H9 (cell line): ENCODE measurements at regions not wholly inside any gene's neighbourhood (a gene's known extent, or its start where the extent isn't known, plus 50 kb on each side); places are given as distances from the start of the nearest gene placed in this dataset.
A peak's percentile ranks its signal among the peaks of the same experiment; 100 is the strongest.

Source experiments
- DNase-seq: peaks from one replicate; pipeline ENCODE4 v3.0.0-alpha.2; 2017
- H2AFZ ChIP-seq: one replicate; pipeline ENCODE4 v1.6.1; 2013; ENCODE audit warnings: mild to moderate bottlenecking, low read length, control low read depth, moderate library complexity
- H2AK5ac ChIP-seq: 2 replicates; pipeline ENCODE4 v1.6.1; 2013; ENCODE audit warnings: low read length, control low read depth, mixed read lengths; ENCODE audit not compliant: insufficient read length
- H2BK120ac ChIP-seq: one replicate; pipeline ENCODE4 v1.6.1; 2013; ENCODE audit warnings: low read depth, mild to moderate bottlenecking, low read length, control low read depth, inconsistent platforms; ENCODE audit not compliant: poor library complexity, severe bottlenecking
- H2BK12ac ChIP-seq: 2 replicates; pipeline ENCODE4 v1.6.1; 2013; ENCODE audit warnings: low read length, control low read depth, mixed read lengths, low read depth; ENCODE audit not compliant: insufficient read length
- H2BK15ac ChIP-seq: 2 replicates; pipeline ENCODE4 v1.6.1; 2013; ENCODE audit warnings: low read depth, low read length, control low read depth
- H2BK20ac ChIP-seq: one replicate; pipeline ENCODE4 v1.6.1; 2013; ENCODE audit warnings: low read depth, mild to moderate bottlenecking, low read length, control low read depth, inconsistent platforms; ENCODE audit not compliant: poor library complexity, severe bottlenecking
- H2BK5ac ChIP-seq: 2 replicates; pipeline ENCODE4 v1.6.1; 2013; ENCODE audit warnings: low read length, control low read depth, mixed read lengths; ENCODE audit not compliant: insufficient read length
- H3K14ac ChIP-seq: 2 replicates; pipeline ENCODE4 v1.6.1; 2013; ENCODE audit warnings: low read length, control low read depth; ENCODE audit not compliant: insufficient read depth
- H3K18ac ChIP-seq: 2 replicates; pipeline ENCODE4 v1.6.1; 2013; ENCODE audit warnings: low read depth, mild to moderate bottlenecking, mixed read lengths, low read length, control low read depth; ENCODE audit not compliant: insufficient read length
- H3K23ac ChIP-seq: 2 replicates; pipeline ENCODE4 v1.6.1; 2013; ENCODE audit warnings: low read length, control low read depth, mixed read lengths, low read depth; ENCODE audit not compliant: insufficient read length
- H3K23me2 ChIP-seq: 2 replicates; pipeline ENCODE4 v1.6.1; 2013; ENCODE audit warnings: low read depth, mild to moderate bottlenecking, mixed read lengths, low read length, control low read depth; ENCODE audit not compliant: insufficient read length, poor library complexity, severe bottlenecking
- H3K27ac ChIP-seq: 2 replicates; pipeline ENCODE4 v1.5.1; 2013; ENCODE audit warnings: low read length, control low read depth, mixed read lengths, low read depth; ENCODE audit not compliant: insufficient read length
- H3K27me3 ChIP-seq: 2 replicates; pipeline ENCODE4 v1.6.1; 2013; ENCODE audit warnings: low read length, control low read depth, inconsistent platforms; ENCODE audit not compliant: insufficient read depth
- H3K4ac ChIP-seq: 2 replicates; pipeline ENCODE4 v1.6.1; 2013; ENCODE audit warnings: low read depth, mild to moderate bottlenecking, control low read depth, inconsistent platforms, low read length, moderate library complexity
- H3K4me1 ChIP-seq: 2 replicates; pipeline ENCODE4 v1.6.1; 2013; ENCODE audit warnings: low read length, control low read depth, inconsistent platforms; ENCODE audit not compliant: insufficient read depth
- H3K4me2 ChIP-seq: 2 replicates; pipeline ENCODE4 v1.6.1; 2013; ENCODE audit warnings: low read length, control low read depth, mixed read lengths; ENCODE audit not compliant: insufficient read length, insufficient read depth
- H3K56ac ChIP-seq: 2 replicates; pipeline ENCODE4 v1.6.1; 2013; ENCODE audit warnings: low read depth, mild to moderate bottlenecking, mixed read lengths, low read length, control low read depth; ENCODE audit not compliant: insufficient read length
- H3K79me1 ChIP-seq: 2 replicates; pipeline ENCODE4 v1.6.1; 2013; ENCODE audit warnings: low read depth, mild to moderate bottlenecking, moderate library complexity, low read length, control low read depth, inconsistent platforms; ENCODE audit not compliant: insufficient read depth, poor library complexity, severe bottlenecking
- H3K79me2 ChIP-seq: 2 replicates; pipeline ENCODE4 v1.6.1; 2013; ENCODE audit warnings: low read length, control low read depth, inconsistent platforms; ENCODE audit not compliant: insufficient read depth
- H3K9ac ChIP-seq: 2 replicates; pipeline ENCODE4 v1.6.1; 2013; ENCODE audit warnings: low read length, control low read depth, mixed read lengths; ENCODE audit not compliant: insufficient read length; ENCODE audit errors: extremely low read depth
- H3K9me3 ChIP-seq: one replicate; pipeline ENCODE4 v1.6.1; 2013; ENCODE audit warnings: low read depth, low read length, inconsistent platforms; ENCODE audit not compliant: control insufficient read depth
- H3T11ph ChIP-seq: one replicate; pipeline ENCODE4 v1.6.1; 2013; ENCODE audit warnings: mild to moderate bottlenecking, low read length, control low read depth, inconsistent platforms
- H4K20me1 ChIP-seq: one replicate; pipeline ENCODE4 v1.6.1; 2013; ENCODE audit not compliant: control insufficient read depth, insufficient read length, insufficient read depth
- H4K5ac ChIP-seq: 2 replicates; pipeline ENCODE4 v1.6.1; 2013; ENCODE audit warnings: low read depth, mild to moderate bottlenecking, mixed read lengths, low read length, control low read depth; ENCODE audit not compliant: insufficient read length
- H4K8ac ChIP-seq: replicated peaks from 2 replicates; pipeline ENCODE4 v1.6.1; 2013; ENCODE audit warnings: low read length, control low read depth, mixed read lengths, low read depth; ENCODE audit not compliant: insufficient read length
- H4K91ac ChIP-seq: 2 replicates; pipeline ENCODE4 v1.6.1; 2013; ENCODE audit warnings: low read depth, mild to moderate bottlenecking, moderate library complexity, mixed read lengths, low read length, control low read depth; ENCODE audit not compliant: insufficient read length
- H3K27ac Mint-ChIP-seq, 3 experiments: 2 replicates in 2 of 3; 3 replicates in 1 of 3; pipeline ENCODE4 v1.8.0; 2020 to 2021; ENCODE audit warnings: mixed read lengths in 3 of 3, mild to moderate bottlenecking in 1 of 3, moderate library complexity in 1 of 3
- H3K27me3 Mint-ChIP-seq: 2 replicates; pipeline ENCODE4 v1.8.0; 2021; ENCODE audit warnings: low read depth, mild to moderate bottlenecking, moderate library complexity, mixed read lengths
- H3K36me3 Mint-ChIP-seq, 3 experiments: 2 replicates in 2 of 3; 3 replicates in 1 of 3; pipeline ENCODE4 v1.8.0; 2020 to 2021; ENCODE audit warnings: low read depth in 3 of 3, mixed read lengths in 3 of 3; ENCODE audit not compliant: insufficient read depth in 1 of 3
- H3K4me1 Mint-ChIP-seq, 2 experiments: 2 replicates each; pipeline ENCODE4 v1.8.0; 2020; ENCODE audit warnings: mixed read lengths in 2 of 2
- H3K4me3 Mint-ChIP-seq, 2 experiments: 2 replicates in 1 of 2; 3 replicates in 1 of 2; pipeline ENCODE4 v1.8.0; 2020 to 2021; ENCODE audit warnings: mild to moderate bottlenecking in 2 of 2, mixed read lengths in 2 of 2, moderate library complexity in 1 of 2
- H3K9me3 Mint-ChIP-seq, 2 experiments: 2 replicates in 1 of 2; 3 replicates in 1 of 2; pipeline ENCODE4 v1.8.0; 2020; ENCODE audit warnings: mild to moderate bottlenecking in 2 of 2, mixed read lengths in 2 of 2, moderate library complexity in 1 of 2
- CTCF ChIP-seq: fragments of 200-600 bp; sonication (generic); conservative IDR thresholded peaks from 3 replicates; pipeline ENCODE4 v1.8.0; 2021; ENCODE audit warnings: antibody characterized with exemption, mild to moderate bottlenecking
- whole genome bisulfite sequencing: extraction: QIAGEN DNeasy Blood & Tissue Kit; methylation state at CpG from one replicate; pipeline ENCODE4 v1.1.7; 2013; ENCODE audit warnings: missing lambda C conversion rate, low lambda C conversion rate, mixed read lengths; ENCODE audit not compliant: insufficient read length; ENCODE audit errors: extremely low coverage; 5-methylcytosine and 5-hydroxymethylcytosine counted together

DNA sequence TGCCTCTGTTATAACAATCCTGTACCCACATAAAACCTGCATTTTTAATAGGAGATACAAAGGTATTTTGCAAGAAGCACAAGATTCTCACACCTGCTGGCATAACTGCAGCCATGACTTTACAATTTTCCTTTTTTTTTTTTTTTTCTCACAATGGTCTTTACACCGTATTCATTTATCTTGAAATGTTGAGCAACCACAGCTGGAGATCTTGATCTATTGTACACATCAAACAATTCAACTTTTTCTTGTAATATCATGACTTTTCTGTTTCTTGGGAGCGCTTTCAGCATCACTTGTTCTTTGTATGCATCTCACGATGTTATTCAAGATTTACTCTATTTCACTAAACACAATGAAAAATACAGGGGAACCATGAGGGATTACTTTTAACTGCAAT, 651.4 kb downstream of the KCNT2 start:
- H3K23ac ChIP-seq, result no peak overlapping the region
- no peak overlapping the region for H2BK20ac ChIP-seq
- no peak overlapping the region for H3K4me2 ChIP-seq
- H2BK12ac ChIP-seq, result no peak overlapping the region
- no peak overlapping the region for H4K5ac ChIP-seq
- no peak overlapping the region for H4K8ac ChIP-seq
- H3K36me3 Mint-ChIP-seq, result no peaks in the 10 kb centered on the region
- H2AFZ ChIP-seq, result no peak overlapping the region
- TF ChIP-seq CTCF, result no peak
- H3K14ac ChIP-seq, result no peak overlapping the region
- no peaks in the 10 kb centered on the region for H3K79me1 ChIP-seq
- no peak overlapping the region for H3K27ac ChIP-seq
- H3K27ac Mint-ChIP-seq, result peak overlapping the region in 1 of 3 experiments; percentile 0; a peak in 1 of 7 replicates
- DNase-seq, result no peak
- no peak overlapping the region for H3K18ac ChIP-seq
- no peak overlapping the region for H3T11ph ChIP-seq
- no peak overlapping the region for H3K9ac ChIP-seq
- WGBS, result no CpG with 5 or more reads among the region's 3 CpGs
- H2BK15ac ChIP-seq, result no peak overlapping the region
- H2BK5ac ChIP-seq, result no peak overlapping the region
- H3K9me3 Mint-ChIP-seq, result no peaks in the 10 kb centered on the region
- H3K27me3 ChIP-seq, result no peaks in the 10 kb centered on the region
- H3K56ac ChIP-seq, result no peak overlapping the region
- no peaks in the 10 kb centered on the region for H3K23me2 ChIP-seq
- no peak overlapping the region for H3K4ac ChIP-seq
- H3K27me3 Mint-ChIP-seq, result no peaks in the 10 kb centered on the region
- no peak overlapping the region for H4K91ac ChIP-seq
- H3K4me1 Mint-ChIP-seq, result peaks cover 10 to 11% of the 10 kb centered on the region in 2 experiments
- H3K79me2 ChIP-seq, result no peaks in the 10 kb centered on the region
- H3K9me3 ChIP-seq, result no peaks in the 10 kb centered on the region
- no peaks in the 10 kb centered on the region; the same call in 1 of the 2 replicates for H3K4me1 ChIP-seq
- no peak overlapping the region for H2AK5ac ChIP-seq
- no peak overlapping the region for H3K4me3 Mint-ChIP-seq
- H2BK120ac ChIP-seq, result no peak overlapping the region
- no peaks in the 10 kb centered on the region for H4K20me1 ChIP-seq
